ENCODE measurements at regions not wholly inside any gene's neighbourhood (a gene's known extent, or its start where the extent isn't known, plus 50 kb on each side); places are given as distances from the start of the nearest gene placed in this dataset.
"Not testable (repeated sequence)": the region's sequence is repeated elsewhere in the genome, so short reads cannot be mapped to it uniquely, and the experiment has no call there.

GRCh38 chr20:26373066-26373465 lies 676.4 kb upstream of the ZNF337 start:
- DNase-seq = not testable (repeated sequence)

DNA sequence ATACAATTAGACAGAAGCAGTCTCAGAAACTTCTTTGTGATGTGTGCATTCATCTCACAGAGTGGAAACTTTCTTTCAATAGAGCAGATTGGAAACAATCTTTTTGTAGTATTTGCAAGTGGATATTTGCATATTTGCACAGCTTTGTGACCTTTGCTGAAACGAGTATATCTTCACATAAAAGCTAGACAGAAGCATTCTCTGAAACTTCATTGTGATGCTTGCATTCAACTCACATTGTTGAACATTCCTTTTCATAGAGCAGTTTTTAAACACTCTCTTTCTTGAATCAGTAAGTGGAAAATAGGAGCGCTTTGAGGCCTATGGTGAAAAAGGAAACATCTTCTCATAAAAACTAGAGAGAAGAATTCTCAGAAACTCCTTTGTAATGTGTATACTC lies 657.9 kb upstream of the ZNF337 start:
- no peak for DNase-seq

GRCh38 chr20:26347396-26347795 lies 650.7 kb upstream of the ZNF337 start:
- no peak for DNase-seq

GRCh38 chr20:26340460-26341065 lies 643.9 kb upstream of the ZNF337 start:
- not testable (repeated sequence) for DNase-seq

DNA sequence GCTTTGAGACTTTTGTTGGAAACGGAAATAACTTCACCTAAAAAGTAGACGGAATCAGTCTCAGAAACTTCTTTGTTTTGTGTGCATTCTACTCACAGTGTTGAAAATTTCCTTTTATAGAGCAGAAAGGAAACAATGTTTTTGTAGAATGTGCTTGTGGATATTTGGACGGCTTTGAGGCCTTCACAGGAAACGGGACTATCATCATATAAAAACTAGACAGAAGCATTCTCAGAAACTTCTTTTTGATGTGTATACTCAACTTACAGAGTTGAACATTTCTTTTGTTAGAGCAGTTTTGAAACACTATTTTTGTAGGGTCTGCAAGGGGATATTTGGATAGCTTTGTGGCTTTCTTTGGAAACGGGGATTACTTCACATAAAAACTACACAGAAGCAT lies 627.5 kb upstream of the ZNF337 start:
- DNase-seq = no peak

DNA sequence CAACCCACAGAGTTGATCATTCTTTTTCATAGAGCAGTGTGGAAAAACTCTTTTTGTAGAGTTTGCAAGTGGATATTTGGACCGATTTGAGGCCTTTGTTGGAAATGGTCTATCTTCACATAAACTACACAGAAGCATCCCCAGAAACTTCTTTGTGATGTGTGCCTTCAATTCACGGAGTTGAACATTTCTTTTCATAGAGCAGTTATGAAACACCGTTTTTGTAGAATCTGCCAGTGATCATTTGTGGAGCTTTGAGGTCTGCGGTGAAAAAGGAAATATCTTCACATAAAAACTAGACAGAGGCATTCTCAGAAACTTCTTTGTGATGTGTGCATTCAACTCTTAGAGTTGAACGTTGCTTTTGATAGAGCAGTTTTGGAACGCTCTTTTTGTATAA lies 618.4 kb upstream of the ZNF337 start:
- DNase-seq = no peak

GRCh38 chr20:26309720-26310119 lies 613.1 kb upstream of the ZNF337 start:
- DNase-seq = not testable (repeated sequence)

DNA sequence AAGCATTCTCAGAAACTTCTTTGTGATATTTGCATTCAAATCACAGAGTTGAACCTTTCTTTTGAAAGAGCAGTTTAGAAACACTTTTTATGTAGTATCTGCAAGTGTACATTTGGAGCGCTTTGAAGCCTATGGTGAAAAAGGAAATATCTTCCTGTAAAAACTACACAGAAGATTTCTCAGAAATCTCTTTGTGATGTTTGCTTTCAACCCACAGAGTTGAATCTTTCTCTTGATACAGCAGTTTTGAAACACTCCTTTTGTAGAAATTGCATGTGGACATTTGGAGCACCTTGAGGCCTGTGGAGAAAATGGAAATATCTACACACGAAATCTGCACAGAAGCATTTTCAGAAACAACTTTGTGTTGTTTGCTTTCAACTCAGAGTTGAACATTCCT lies 612.3 kb upstream of the ZNF337 start:
- DNase-seq = no peak

DNA sequence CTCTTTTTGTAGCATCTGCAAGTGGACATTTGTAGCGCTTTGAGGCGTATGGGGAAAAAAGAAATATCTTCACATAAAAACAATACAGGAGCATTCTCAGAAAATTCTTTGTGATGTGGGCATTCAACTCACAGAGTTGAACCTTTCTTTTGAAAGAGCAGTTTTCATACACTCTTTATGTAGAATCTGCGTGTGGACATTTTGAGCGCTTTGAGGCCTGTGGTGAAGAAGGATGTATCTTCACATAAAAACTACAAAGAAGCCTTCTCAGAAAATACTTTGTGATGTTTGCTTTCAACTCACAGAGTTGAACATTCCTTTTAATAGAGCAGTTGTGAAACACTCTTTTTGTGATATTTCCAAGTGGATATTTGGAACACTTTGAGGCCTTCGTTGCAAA lies 598.4 kb upstream of the ZNF337 start:
- DNase-seq = no peak

DNA sequence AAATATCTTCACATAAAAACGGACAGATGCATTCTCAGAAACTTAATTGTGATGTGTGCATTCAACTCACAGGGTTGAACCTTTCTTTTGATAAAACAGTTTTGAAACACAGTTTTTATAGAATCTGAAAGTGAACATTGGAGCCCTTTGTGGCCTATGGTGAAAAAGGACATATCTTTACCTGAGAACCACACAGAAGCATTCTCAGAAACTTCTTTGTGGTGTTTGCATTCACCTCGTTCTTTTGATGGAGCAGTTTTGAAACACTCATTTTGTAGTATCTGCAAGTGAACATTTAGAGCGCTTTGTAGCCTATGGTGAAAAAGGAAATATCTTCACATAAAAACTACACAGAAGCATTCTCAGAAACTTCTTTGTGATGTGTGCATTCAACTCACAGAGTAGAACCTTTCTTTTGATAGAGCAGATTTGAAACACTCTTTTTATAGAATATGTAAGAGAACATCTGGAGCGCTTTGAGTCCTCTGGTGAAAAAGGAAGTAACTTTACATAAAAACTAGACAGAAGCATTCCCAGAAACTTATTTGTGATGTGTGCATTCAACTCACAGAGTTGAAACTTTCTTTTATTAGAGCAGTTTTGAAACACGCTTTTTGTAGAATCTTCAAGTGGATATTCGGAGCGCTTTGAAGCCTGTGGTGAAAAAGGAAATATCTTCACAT lies 591.9 kb upstream of the ZNF337 start:
- not testable (repeated sequence) for DNase-seq

GRCh38 chr20:26279238-26279637 lies 582.6 kb upstream of the ZNF337 start:
- no peak for DNase-seq

DNA sequence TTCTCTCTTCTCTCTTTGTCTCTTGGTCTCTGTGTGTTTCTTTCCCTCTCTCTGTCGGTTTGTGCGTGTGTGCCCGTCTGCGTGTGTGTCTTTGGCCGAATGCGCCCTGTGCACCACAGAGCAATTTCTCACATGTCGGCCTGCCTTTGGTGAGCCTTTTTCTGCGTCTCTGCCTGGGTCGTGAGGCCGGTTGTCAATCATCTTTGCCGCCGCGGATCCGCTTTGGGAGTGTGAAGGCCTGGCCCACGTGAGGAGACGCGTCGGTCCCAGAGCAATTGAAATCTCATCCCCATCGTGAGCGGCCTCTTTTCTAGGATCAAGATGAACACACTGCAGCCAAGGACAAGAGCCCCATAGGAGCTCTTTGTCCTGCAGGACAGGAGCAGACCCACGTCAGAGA lies 580.7 kb upstream of the ZNF337 start:
- no peak for DNase-seq

DNA sequence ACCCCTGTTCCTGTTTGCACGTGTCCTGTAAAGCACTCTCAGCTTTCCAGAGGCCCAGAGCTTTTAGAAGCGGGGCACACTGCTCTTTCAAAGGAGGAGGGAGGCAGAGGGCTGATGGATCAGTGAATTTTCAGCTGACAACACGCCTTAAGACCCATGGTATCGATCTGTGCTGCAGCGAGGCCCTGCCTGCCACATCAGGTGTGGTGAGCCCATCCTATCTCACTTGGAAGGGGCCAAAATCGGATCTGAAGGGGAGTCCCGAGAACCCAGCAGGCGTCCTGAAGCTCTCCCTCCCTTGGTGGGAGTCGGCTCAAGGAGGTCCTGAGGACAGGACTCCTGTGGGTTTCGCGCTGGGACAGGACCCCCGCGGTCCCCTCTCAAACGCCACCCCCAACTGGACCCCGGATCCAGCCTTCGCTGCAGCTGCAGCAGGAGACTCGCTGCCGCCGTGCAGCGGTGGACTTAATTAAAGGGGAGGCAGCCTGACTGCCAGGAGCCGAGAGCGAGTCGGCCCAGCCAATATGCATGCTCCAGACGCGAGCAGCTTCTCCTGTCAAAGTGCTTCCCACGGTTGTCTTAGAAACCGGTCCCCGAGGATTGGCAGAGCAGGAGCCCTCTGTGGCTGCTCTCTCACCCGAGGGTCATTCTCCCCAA lies 580.0 kb upstream of the ZNF337 start:
- peak; percentile 18 for DNase-seq

DNA sequence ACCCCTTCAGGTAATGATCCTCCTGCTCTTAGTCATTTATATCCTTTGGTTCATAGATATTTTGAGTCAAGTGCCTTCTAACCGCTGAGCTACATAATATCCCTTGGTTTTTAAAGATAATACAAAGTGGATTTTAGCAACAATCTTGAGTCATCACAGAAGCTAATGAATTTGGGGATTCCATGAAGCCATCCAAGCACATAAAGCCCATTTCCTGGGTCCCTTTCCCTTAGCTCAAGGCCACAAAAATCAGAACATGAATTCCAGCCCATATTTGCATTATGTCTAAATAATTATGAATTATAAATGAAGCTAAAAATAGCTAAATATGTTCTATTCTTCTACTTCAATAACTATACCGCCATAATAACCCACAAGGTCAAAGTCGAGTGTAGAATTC lies 572.1 kb upstream of the ZNF337 start:
- DNase-seq = not testable (repeated sequence)

DNA sequence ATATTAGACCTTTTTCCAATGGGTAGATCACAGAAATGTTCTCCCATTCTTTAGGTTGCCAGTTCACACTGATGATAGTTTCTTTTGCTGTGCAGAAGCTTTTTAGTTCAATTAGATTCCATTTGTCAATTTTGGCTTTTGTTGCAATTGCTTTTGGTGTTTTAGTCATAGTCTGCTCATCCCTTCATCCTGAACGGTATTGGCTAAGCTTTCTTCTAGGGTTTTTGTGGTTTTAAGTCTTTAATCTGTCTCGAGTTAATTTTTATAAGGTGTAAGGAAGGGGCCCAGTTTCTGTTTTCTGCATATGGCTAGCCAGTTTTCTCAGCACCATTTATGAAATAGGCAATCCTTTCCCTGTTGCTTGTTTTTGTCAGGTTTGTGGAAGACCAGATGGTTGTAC lies 564.3 kb upstream of the ZNF337 start:
- not testable (repeated sequence) for DNase-seq

GRCh38 chr20:26252311-26252975 lies 555.8 kb upstream of the ZNF337 start:
- not testable (repeated sequence) for DNase-seq

DNA sequence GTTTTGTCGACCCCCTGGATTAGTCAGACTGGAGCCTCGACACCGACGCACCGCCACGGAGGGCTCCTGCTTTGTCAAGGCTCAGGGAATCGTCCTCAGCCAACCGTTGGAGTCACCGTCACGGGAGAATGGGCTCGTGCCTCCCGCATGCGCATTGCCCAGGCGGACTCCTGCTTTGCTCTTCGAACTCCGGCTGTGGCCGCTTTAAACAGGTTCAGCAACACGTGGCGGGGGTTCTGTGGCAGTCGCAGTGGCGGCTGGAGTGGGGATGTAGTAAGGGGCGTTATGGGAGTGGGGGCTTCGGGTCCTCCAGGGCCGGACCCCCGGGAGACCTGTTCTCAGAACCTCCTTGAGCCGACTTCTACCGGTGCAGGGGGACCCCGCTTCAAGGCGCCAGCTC lies 554.7 kb upstream of the ZNF337 start:
- not testable (repeated sequence) for DNase-seq

DNA sequence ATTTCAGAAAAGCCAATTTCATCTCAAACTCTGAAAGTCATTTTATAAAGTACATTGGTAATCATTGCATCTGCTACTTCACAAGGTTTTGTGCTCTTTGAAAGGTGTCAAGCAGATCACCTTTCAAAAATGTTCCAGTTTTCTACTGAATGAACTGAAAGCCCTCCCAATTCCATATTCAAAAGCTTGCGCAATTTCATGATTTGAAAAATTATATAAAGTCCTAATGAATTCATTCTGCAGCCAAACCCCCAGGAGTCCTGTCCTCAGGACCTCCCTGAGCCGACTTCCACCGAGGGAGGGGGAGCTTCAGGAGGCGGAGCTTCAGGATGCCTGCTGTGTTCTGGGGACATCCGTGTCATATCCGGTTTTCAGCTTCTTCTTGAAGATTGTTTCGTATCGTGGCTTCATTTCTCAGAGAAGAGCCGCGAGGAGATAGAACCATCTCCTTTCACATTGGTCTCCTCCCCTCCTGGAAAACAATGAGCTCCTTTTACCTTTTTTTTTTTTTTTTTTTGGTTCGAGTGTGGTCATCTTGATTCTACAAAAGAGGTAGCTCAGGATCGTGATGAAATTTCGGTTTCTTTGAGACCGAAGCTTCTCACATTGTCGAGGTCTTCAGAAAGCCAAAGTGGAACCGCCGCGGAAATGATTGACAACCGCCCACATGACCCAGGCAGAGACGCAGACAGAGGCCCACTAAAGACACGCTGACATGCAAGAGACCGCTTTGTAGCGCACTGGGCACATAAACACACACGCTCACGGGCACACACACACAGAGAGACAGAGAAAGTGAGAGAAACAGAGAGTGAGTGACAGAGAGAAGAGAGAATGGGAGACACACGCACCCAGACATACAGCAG lies 553.8 kb upstream of the ZNF337 start:
- DNase-seq = not testable (repeated sequence)

DNA sequence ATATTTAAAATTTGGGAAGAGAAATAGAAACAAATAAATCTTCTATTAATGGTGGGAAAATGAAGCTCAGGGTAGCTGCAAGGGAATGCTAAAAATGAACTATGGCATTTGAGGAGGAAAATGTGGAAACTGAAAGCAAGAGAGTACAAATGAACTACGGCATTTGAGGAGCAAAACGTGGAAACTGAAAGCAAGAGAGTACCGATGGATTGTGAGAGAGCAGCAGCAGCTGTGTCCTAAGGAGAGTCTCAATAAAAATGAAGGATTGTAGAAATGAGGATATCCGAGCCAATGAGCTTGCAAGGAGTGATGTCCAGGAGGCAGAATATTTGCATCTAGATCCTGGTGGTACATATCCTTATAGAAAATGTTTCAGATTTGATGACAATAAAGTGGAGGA lies 547.1 kb upstream of the ZNF337 start:
- no peak for DNase-seq

GRCh38 chr20:26220609-26221008 lies 524.0 kb upstream of the ZNF337 start:
- DNase-seq = not testable (repeated sequence)

- not testable (repeated sequence) for DNase-seq
These were observed 522.9 kb upstream of the ZNF337 start for GRCh38 chr20:26219546-26219945.

GRCh38 chr20:26218301-26218700 lies 521.6 kb upstream of the ZNF337 start:
- no peak for DNase-seq

GRCh38 chr20:26216025-26216424 lies 519.4 kb upstream of the ZNF337 start:
- no peak for DNase-seq
